ENCODE measurements at regions not wholly inside any gene's neighbourhood (a gene's known extent, or its start where the extent isn't known, plus 50 kb on each side); places are given as distances from the start of the nearest gene placed in this dataset.
"Not testable (repeated sequence)": the region's sequence is repeated elsewhere in the genome, so short reads cannot be mapped to it uniquely, and the experiment has no call there.

DNA sequence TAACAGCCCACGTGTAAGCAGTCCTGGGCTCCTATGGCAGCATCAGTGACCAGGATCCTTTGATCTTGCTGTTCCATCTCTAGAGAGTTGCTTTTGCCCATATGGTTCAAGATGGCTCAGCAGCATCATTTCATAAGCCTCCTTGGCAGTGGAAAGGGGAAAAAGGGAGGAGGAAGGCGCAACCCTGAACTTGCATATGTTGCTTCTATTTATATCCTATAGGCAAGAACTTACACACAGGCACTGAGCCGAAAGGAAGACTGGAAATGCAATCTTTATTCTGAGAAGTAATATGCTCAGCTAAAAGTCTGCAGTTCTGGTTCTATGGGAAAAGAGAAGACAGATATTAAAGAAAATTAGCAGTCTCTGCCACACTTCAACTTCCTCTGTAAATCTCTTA, 167.7 kb upstream of the PLXNC1 start:
- DNase-seq, result no peak

DNA sequence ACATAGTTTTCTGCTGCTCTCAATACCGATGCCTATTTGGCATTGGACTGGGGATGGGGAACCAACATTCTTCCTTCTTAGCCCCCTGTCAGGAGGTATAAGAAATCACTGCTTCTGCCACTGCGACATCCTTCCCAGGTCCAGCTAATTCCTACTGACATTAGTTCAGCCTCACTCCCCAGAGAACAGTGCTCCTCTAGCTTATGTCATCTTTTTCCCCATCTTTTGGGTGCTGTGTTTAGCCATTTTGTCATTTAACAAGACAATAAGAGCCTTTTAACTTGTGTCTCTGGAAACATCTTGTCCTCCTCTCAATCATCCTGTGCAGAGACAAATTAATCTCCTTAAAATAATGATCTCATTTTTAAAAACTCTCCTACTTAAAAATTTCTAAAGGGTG, 167.0 kb upstream of the PLXNC1 start:
- DNase-seq, result no peak

DNA sequence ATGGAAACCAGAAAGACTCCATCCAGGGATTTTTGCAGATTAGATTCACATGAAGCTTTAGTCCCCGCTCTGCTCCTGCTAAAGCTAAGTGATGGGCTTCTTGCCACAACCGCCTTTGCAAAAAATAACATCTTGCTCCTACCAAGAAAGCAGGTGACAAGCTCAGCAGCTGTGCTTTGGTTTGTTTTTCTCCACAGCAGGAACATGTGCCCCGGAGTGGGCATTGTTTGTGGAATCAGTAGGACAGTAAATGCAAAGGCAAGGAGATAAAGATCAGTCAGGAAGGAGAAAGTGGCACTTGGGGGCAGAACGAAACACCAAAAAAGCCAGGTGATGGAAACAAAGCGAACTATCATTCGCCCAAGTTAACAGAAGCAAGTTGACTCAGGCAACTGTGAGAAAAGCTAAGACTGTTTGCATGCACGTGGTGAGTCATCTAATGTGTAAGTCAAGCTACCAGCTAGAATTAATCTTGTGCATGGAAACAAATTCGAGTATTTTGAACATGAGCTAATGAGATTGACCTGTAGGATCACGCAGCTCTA, 165.5 kb upstream of the PLXNC1 start:
- no peak for DNase-seq

- DNase-seq, result no peak
These were observed 164.4 kb upstream of the PLXNC1 start for GRCh38 chr12:93984005-93984404.

GRCh38 chr12:93989949-93990348, 158.4 kb upstream of the PLXNC1 start:
- DNase-seq, result no peak

DNA sequence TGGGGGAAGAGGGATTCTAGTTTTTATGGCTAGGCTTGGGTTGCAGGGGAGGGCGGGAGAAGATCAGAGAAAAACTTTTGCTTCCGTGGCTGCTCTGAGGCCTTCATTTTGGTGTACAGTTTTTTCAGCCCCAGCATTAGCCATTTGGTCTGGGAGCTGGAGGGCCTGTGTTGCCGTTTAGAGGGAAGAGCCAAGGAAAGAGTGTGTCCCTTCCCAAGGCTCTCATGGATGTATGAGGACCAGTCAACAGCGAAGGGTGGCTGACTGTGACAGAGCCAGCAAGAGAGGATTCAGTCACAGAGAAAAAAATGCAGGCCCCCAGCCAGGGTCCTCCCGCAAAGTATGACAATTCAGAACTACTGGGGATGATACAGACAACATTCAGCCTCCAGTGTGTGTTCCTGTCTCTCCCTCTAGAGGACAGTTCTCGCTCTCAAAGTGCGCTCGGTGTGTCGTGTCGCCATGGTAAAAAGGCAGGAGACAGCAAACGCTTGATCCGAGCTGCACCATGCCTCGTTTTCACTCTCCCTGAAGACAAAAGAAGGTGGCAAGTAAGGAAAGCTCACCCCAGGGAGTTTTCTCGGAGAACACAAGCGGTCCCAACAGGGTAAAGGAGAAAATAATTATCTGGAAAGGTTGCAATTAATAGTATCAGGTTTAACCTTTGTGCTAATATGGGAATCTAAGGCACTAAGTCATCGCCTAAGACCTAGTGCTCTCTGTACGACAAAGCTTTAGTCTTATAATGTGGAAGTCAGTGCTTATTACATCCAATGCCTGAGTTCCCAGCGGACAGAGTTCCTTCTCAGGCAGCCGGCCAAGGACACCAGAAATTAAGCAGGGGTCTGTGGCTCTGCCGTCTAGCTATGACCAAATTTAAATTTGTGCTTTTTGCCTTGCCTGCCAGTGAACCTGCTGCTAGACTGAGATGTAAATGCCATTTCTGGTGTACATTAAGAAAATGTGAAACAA, 157.3 kb upstream of the PLXNC1 start:
- DNase-seq, result no peak

GRCh38 chr12:93991829-93992461, 156.4 kb upstream of the PLXNC1 start:
- no peak for DNase-seq

- DNase-seq, result no peak
These were observed 153.7 kb upstream of the PLXNC1 start for GRCh38 chr12:93994721-93995120.

DNA sequence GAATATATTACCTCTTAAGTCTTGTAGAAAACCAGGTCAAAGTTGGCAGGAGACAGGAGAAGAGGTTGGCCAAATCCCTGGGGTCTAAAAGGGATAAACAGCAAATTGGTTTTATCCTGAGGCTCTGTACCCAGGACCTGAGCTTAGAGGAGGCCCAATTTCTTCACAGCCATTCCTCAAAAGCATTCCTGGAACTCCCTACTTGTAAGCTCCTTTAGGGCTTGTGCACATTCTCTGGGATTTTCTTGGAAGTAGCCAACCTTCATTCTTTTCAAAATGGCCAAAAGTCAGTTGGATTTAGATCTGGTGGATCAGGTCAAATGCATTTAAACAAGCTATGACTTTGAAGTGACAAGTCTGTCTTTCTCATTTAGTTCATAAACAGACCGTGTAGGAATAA, 152.1 kb upstream of the PLXNC1 start:
- DNase-seq, result no peak

- no peak for DNase-seq
These were observed 146.7 kb upstream of the PLXNC1 start for GRCh38 chr12:94001691-94002090.

DNA sequence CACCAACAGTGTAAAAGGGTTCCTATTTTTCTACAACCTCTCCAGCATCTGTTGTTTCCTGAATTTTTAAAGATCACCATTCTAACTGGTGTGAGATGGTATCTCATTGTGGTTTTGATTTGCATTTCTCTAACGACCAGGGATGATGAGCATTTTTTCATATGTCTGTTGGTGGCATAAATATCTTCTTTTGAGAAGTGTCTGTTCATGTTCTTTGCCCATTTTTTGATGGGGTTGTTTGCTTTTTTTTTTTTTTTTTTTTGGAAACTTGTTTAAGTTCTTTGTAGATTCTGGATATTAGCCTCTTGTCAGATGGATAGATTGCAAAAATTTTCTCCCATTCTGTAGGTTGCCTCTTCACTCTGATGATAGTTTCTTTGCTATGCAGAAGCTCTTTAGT, 145.5 kb upstream of the PLXNC1 start:
- DNase-seq, result not testable (repeated sequence)

GRCh38 chr12:94007833-94008232, 140.5 kb upstream of the PLXNC1 start:
- not testable (repeated sequence) for DNase-seq

GRCh38 chr12:94010307-94010706, 138.1 kb upstream of the PLXNC1 start:
- DNase-seq, result no peak

DNA sequence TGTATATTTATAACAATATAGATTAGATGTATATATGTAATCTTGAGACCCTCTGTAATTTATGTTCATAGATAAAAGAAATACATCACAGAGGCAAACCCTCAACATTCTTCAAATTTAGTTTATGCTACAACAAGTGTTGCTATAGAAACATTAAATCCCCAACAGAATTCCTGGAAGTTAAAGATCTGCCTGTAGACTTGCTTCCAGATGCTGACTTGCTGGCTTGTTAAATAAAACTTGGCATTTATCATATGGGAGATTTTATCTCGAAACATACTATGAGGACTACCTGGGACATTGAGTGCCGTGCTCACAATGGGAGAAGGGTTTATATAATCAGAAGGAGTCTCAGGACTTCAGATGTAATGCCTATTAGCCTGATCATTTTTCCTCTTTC, 136.3 kb upstream of the PLXNC1 start:
- DNase-seq, result no peak

DNA sequence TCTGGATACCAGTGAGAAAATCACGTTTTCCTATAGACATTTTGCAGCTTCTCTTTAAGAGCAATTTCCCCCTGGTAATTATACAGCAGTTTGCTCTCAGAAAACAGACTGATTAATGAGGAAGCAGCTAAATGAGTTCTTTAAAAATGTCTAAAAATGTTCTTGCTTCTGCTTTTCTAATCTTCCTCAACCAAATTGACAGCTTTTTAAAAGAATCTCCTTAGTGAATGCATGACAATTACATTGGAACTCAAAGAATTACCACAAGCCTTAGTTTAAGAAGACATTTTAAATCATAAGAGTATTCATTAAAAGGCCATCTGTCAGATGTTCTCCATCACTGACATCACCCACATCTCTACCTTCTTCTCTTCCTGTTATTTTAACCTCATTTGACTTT, 135.8 kb upstream of the PLXNC1 start:
- DNase-seq, result peak; percentile 6 to 16

GRCh38 chr12:94017247-94017646, 131.1 kb upstream of the PLXNC1 start:
- not testable (repeated sequence) for DNase-seq

GRCh38 chr12:94020335-94020734, 128.0 kb upstream of the PLXNC1 start:
- no peak for DNase-seq

GRCh38 chr12:94023879-94024278, 124.5 kb upstream of the PLXNC1 start:
- no peak for DNase-seq

GRCh38 chr12:94025068-94025467, 123.3 kb upstream of the PLXNC1 start:
- DNase-seq, result no peak

DNA sequence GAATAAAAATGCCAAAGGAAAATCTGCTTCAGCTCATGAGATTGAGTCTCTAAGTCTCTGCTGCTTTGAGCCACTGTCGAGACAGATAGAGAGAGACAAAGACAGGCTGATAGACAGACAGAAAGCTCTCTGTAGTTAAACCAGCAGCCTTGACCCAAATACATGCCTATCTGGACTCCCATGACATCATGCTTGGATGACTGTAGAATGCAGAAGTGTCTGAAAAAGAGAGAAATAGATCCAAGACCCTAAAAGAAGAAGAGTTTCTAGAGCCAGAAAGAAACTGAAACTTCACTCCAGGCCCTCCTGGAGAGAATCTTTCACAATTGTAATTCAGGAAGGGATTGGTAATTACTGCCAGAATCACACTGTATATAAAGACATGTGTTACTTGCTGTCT, 122.6 kb upstream of the PLXNC1 start:
- no peak for DNase-seq

DNA sequence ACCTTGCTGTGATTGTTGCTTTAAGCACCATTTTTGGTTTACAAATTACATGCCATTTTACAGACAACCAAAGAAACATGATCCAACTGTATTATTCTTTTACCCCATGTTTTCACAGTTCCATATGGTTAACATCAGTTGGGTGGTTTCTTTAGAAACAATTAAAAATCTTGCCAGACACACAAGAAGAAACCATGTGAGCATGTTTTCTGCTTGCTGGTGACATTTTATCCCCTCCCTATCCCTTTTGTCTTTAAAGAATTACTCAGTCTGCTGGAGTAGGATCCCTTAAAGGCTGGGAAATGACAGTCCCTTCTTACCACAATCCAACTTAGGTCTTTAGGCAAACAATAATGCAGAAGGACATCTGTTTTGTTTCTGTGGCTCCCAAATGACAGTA, 121.8 kb upstream of the PLXNC1 start:
- no peak for DNase-seq

DNA sequence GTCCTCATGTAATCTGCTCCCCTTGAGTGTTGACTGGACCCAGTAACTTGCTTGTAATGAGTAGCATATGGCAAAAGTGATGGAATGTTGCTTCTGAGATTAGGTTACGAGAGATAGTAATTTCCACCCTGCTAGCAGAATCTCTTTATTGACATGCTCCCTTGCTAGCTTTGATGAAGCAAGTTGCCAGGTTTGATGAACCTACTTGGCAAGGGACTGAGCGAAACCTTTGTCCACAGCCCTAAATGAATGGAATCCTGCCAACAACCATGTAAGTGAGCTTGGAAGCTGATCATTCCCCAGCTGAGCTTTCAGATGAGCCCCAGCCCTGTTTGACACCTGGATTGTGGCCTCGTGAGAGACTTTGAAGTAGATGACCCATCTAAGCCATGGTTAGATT, 120.8 kb upstream of the PLXNC1 start:
- DNase-seq, result no peak

- DNase-seq, result no peak
These were observed 116.6 kb upstream of the PLXNC1 start for GRCh38 chr12:94031763-94032162.

DNA sequence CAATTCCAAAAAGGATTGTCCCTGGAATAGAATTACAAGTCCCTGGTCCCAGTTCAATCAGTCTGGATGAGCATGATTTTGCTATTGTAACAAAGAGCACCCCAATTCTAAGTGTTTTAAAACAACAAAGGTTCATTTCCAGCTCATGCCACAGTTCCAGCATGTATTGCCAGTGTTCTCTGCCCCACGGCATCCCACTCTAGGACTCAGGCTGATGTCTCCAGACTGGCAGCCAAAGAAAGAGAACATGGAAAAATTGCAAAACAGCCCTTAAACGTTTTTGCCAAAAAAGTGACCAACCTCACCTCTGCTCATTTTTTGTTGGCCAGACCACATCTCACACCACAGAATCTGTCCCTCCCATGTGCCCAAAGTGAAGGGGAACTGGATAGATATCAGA, 116.0 kb upstream of the PLXNC1 start:
- DNase-seq, result no peak
